Natural killer cell (primary cell): ENCODE measurements at regions not wholly inside any gene's neighbourhood (a gene's known extent, or its start where the extent isn't known, plus 50 kb on each side); places are given as distances from the start of the nearest gene placed in this dataset.

Experiments used
- ATAC-seq, 3 donors: fragments of 150-1000 bp in 2 of 3; fragments of 200-7000 bp in 1 of 3; cut with Tn5 transposase; 1 replicate in 1 of 3; 2 replicates in 2 of 3; pipeline ENCODE4 v1.10.0; 2021; ENCODE audit warnings: mild to moderate bottlenecking in 2 of 3, moderate library complexity in 2 of 3
- DNase-seq, 2 donors: peaks; one replicate each; pipeline versions ENCODE4 v3.0.0 to v3.0.0-alpha.2; 2013 to 2021; ENCODE audit warnings: mixed read lengths in 1 of 2
- H3K27ac ChIP-seq: one replicate; pipeline ENCODE4 v1.5.1; 2013; ENCODE audit warnings: mild to moderate bottlenecking, low read length
- H3K27me3 ChIP-seq: one replicate; pipeline ENCODE4 v1.6.1; 2013; ENCODE audit warnings: low read length; ENCODE audit not compliant: control insufficient read depth, insufficient read depth
- H3K36me3 ChIP-seq: one replicate; pipeline ENCODE4 v1.6.1; 2013; ENCODE audit warnings: low read length; ENCODE audit not compliant: control insufficient read depth, insufficient read depth
- H3K4me1 ChIP-seq: one replicate; pipeline ENCODE4 v1.6.1; 2013; ENCODE audit warnings: low read length; ENCODE audit not compliant: control insufficient read depth, insufficient read depth
- H3K4me3 ChIP-seq: one replicate; pipeline ENCODE4 v1.5.1; 2013; ENCODE audit warnings: low read length
- H3K9me3 ChIP-seq: one replicate; pipeline ENCODE4 v1.6.1; 2013; ENCODE audit warnings: low read length; ENCODE audit not compliant: control insufficient read depth, insufficient read depth
- H3K27ac Mint-ChIP-seq, 2 donors: one replicate each; pipeline ENCODE4 v1.8.0; 2022; ENCODE audit warnings: mild to moderate bottlenecking in 2 of 2, mixed read lengths in 2 of 2, moderate library complexity in 1 of 2
- H3K27me3 Mint-ChIP-seq, 2 donors: one replicate each; pipeline ENCODE4 v1.8.0; 2022; ENCODE audit warnings: low read depth in 2 of 2, mixed read lengths in 2 of 2
- H3K36me3 Mint-ChIP-seq: one replicate; pipeline ENCODE4 v1.8.0; 2022; ENCODE audit warnings: mixed read lengths
- H3K4me1 Mint-ChIP-seq, 2 donors: one replicate each; pipeline ENCODE4 v1.8.0; 2022; ENCODE audit warnings: mixed read lengths in 2 of 2
- H3K4me3 Mint-ChIP-seq: one replicate; pipeline ENCODE4 v1.8.0; 2022; ENCODE audit warnings: mild to moderate bottlenecking, moderate library complexity, mixed read lengths
- H3K9me3 Mint-ChIP-seq, 2 donors: one replicate each; pipeline ENCODE4 v1.8.0; 2022; ENCODE audit warnings: mixed read lengths in 2 of 2
- CTCF ChIP-seq: fragments of 200-600 bp; IDR thresholded peaks from one replicate; pipeline ENCODE4 v1.8.0; 2022; ENCODE audit warnings: antibody characterized with exemption
- WGBS: methylation state at CpG from one replicate; pipeline ENCODE4 v1.1.7; 2013; ENCODE audit warnings: missing lambda C conversion rate; ENCODE audit not compliant: insufficient coverage; 5-methylcytosine and 5-hydroxymethylcytosine counted together
- intact Hi-C: fragments of 100-400 bp; cut with micrococcal nuclease; formaldehyde crosslinking; loops from one replicate; pipeline ENCODE4 v1.14.2; 2022

DNA sequence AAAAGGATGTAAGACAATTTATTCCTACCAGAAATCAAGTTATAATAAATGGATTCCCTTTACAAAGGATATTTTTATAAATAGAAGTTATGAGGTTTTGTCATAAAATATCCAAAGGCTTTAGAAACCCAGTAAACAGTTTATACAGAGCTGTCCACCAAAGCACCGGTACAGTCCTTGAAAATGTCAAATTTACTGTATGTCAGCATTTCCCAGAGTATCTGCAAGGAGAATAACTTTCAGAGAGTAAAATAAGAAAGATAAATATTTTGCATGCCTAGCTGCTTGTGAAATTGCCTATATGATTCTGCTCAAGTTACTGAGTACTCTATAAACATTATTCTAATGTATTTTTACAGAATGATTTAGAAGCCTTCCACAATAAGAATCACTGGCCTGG lies 923.3 kb upstream of the DDX18 start:
- H3K4me1 ChIP-seq = no peaks in the 10 kb centered on the region

GRCh38 chr2:116911540-116911939 lies 903.0 kb upstream of the DDX18 start:
- Histone ChIP-seq H3K27ac (no peak overlapping the region), H3K9me3 (no peaks in the 10 kb centered on the region), H3K4me3 (no peak overlapping the region), H3K4me1 (no peaks in the 10 kb centered on the region), H3K27me3 (no peaks in the 10 kb centered on the region), H3K36me3 (no peaks in the 10 kb centered on the region)
- Mint-ChIP-seq H3K9me3 (peaks cover 9 to 22% of the 10 kb centered on the region in 2 donors), H3K4me1 (no peaks in the 10 kb centered on the region), H3K4me3 (no peak overlapping the region), H3K36me3 (no peaks in the 10 kb centered on the region), H3K27ac (no peak overlapping the region), H3K27me3 (no peaks in the 10 kb centered on the region)
- DNase-seq (no peak), ATAC-seq (no peak)
- no peak for TF ChIP-seq CTCF
- intact Hi-C loops = no loop called here

More for the DNA sequence above, 923.3 kb upstream of the DDX18 start:
- intact Hi-C loops = no loop called here
- ATAC-seq (no peak), DNase-seq (no peak)
- no peaks in the 10 kb centered on the region for H3K27me3 Mint-ChIP-seq
- no peak overlapping the region for H3K27ac Mint-ChIP-seq
- peaks cover 3% of the 10 kb centered on the region for H3K9me3 ChIP-seq
- TF ChIP-seq CTCF = no peak
- H3K36me3 Mint-ChIP-seq = peaks cover 7% of the 10 kb centered on the region
- H3K4me1 Mint-ChIP-seq = no peaks in the 10 kb centered on the region
- no peak overlapping the region for H3K4me3 Mint-ChIP-seq
- no peaks in the 10 kb centered on the region for H3K36me3 ChIP-seq
- peaks cover 13 to 18% of the 10 kb centered on the region in 2 donors for H3K9me3 Mint-ChIP-seq
- H3K27me3 ChIP-seq = no peaks in the 10 kb centered on the region
- 100% methylated on average over 1 of the region's 1 CpG for WGBS
- no peak overlapping the region for H3K4me3 ChIP-seq
- no peak overlapping the region for H3K27ac ChIP-seq

DNA sequence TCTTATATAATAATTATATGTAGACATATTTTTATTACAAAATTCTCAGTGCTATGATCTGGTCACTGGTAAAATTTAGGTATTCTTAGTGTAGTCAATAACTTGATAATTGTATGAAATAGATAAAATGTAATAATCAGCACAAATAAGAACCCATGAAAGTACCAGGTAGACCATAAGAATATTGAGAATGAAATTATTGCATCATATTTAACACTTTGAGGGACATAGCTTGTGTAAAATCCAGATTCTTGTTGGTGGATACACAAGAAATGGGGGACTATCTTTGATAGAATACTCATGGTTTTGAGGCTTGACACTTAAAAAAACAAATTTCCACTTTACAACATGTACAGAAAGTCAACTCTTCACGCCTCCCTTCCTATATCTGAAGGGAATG lies 898.8 kb upstream of the DDX18 start:
- Histone ChIP-seq H3K27ac (no peak overlapping the region), H3K9me3 (no peaks in the 10 kb centered on the region), H3K36me3 (no peaks in the 10 kb centered on the region), H3K4me3 (no peak overlapping the region), H3K4me1 (no peaks in the 10 kb centered on the region), H3K27me3 (no peaks in the 10 kb centered on the region)
- H3K9me3 Mint-ChIP-seq = peaks cover 13 to 23% of the 10 kb centered on the region in 2 donors
- no peak overlapping the region for H3K27ac Mint-ChIP-seq
- no peaks in the 10 kb centered on the region for H3K4me1 Mint-ChIP-seq
- intact Hi-C loops = no loop called here
- H3K27me3 Mint-ChIP-seq = no peaks in the 10 kb centered on the region
- H3K4me3 Mint-ChIP-seq = no peak overlapping the region
- ATAC-seq (no peak), DNase-seq (no peak)
- TF ChIP-seq CTCF = no peak
- no peaks in the 10 kb centered on the region for H3K36me3 Mint-ChIP-seq
- WGBS = 71% methylated on average over 1 of the region's 1 CpG

GRCh38 chr2:116917196-116917595 lies 897.3 kb upstream of the DDX18 start:
- intact Hi-C loops = no loop called here
- no peaks in the 10 kb centered on the region for H3K36me3 ChIP-seq
- no peak overlapping the region for H3K4me3 ChIP-seq
- no peaks in the 10 kb centered on the region for H3K27me3 ChIP-seq
- no peaks in the 10 kb centered on the region for H3K9me3 ChIP-seq
- ATAC-seq = no peak
- no peak for DNase-seq
- H3K27ac ChIP-seq = no peak overlapping the region
- Mint-ChIP-seq H3K36me3 (no peaks in the 10 kb centered on the region), H3K4me1 (no peaks in the 10 kb centered on the region), H3K9me3 (peaks cover 15 to 32% of the 10 kb centered on the region in 2 donors), H3K4me3 (no peak overlapping the region), H3K27me3 (no peaks in the 10 kb centered on the region), H3K27ac (no peak overlapping the region)
- no peak for TF ChIP-seq CTCF
- H3K4me1 ChIP-seq = no peaks in the 10 kb centered on the region
